Gastrocnemius medialis (tissue), 4 donors: ENCODE measurements at regions not wholly inside any gene's neighbourhood (a gene's known extent, or its start where the extent isn't known, plus 50 kb on each side); places are given as distances from the start of the nearest gene placed in this dataset.

Experiments
- ATAC-seq, 2 donors: fragments of 150-250 bp; one replicate each; pipeline ENCODE4 v1.9.1; 2016
- DNase-seq, 2 donors: peaks; one replicate each; pipeline ENCODE4 v3.0.0-alpha.2; 2019
- H3K27ac ChIP-seq, 4 donors: fragments of 200-600 bp; sonication (generic); 1 replicate in 1 of 4; 2 replicates in 3 of 4; pipeline ENCODE4 v1.5.1; 2016 to 2018; ENCODE audit warnings: mild to moderate bottlenecking in 2 of 4, moderate library complexity in 1 of 4
- H3K27me3 ChIP-seq, 3 donors: fragments of 200-600 bp; sonication (generic) in 2 of 3; 1 replicate in 1 of 3; 2 replicates in 2 of 3; pipeline versions ENCODE4 v1.5.1 to v1.6.0; 2016 to 2019; ENCODE audit warnings: mild to moderate bottlenecking in 1 of 3, moderate library complexity in 1 of 3
- H3K36me3 ChIP-seq, 2 donors: fragments of 200-600 bp; sonication (generic) in 1 of 2; one replicate each; pipeline ENCODE4 v1.5.1; 2017 to 2018
- H3K4me1 ChIP-seq, 2 donors: fragments of 200-600 bp; sonication (generic) in 1 of 2; one replicate each; pipeline ENCODE4 v1.5.1; 2016 to 2017; ENCODE audit warnings: mild to moderate bottlenecking in 2 of 2
- H3K4me3 ChIP-seq, 4 donors: fragments of 200-600 bp; sonication (generic) in 3 of 4; 1 replicate in 1 of 4; 2 replicates in 3 of 4; pipeline ENCODE4 v1.5.1; 2016 to 2019; ENCODE audit warnings: mild to moderate bottlenecking in 2 of 4
- H3K9me3 ChIP-seq, 3 donors: fragments of 200-600 bp; sonication (generic) in 2 of 3; 1 replicate in 1 of 3; 2 replicates in 2 of 3; pipeline ENCODE4 v1.5.1; 2016 to 2019
- POLR2A ChIP-seq, 2 donors: fragments of 450-650 bp; IDR thresholded peaks; one replicate each; pipeline ENCODE4 v1.6.1; 2017; ENCODE audit warnings: antibody characterized with exemption in 2 of 2, mild to moderate bottlenecking in 2 of 2, moderate library complexity in 2 of 2
- in situ Hi-C, 4 donors: fragments of 200-750 bp; cut with MboI; loops; one replicate each; pipeline versions ENCODE4 v1.15.0 to v1.8.0; 2017; ENCODE audit warnings: low sequenced_read_pairs in 4 of 4
- intact Hi-C: fragments of 100-400 bp; cut with DNase I; formaldehyde crosslinking; loops from one replicate; pipeline ENCODE4 v1.15.1; 2023; ENCODE audit warnings: low total_unique reads
- TF ChIP-seq, protein P1 (sequence below), 5 experiments: fragments of 450-650 bp in 3 of 5; fragments of 200-600 bp in 2 of 5; sonication (generic) in 2 of 5; IDR thresholded peaks in 4 of 5; conservative IDR thresholded peaks in 1 of 5; 1 replicate in 4 of 5; 2 replicates in 1 of 5; pipeline ENCODE4 v1.5.1; 2016 to 2019; ENCODE audit warnings: antibody characterized with exemption in 5 of 5, mild to moderate bottlenecking in 3 of 5, moderate library complexity in 3 of 5

DNA sequence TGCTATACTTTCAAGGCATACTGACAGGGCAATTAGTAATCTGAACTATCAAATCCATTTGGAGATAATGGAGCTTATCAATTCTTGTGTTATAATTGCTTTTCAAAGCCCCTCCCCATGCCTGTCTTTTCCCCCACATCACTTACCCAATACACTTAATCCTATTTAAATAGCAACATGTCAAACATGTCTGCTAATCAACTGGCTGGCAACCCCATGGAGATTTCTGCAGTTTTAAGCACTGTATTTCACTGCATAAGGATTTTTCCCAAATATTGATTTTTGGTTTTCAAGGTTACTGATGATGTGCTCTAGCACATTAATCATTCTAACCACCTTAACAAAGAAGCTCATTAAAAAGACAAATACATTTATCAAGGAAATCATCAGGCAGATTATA is 800.3 kb downstream of the PLA2G4A start:
- TF ChIP-seq, protein P1, sequence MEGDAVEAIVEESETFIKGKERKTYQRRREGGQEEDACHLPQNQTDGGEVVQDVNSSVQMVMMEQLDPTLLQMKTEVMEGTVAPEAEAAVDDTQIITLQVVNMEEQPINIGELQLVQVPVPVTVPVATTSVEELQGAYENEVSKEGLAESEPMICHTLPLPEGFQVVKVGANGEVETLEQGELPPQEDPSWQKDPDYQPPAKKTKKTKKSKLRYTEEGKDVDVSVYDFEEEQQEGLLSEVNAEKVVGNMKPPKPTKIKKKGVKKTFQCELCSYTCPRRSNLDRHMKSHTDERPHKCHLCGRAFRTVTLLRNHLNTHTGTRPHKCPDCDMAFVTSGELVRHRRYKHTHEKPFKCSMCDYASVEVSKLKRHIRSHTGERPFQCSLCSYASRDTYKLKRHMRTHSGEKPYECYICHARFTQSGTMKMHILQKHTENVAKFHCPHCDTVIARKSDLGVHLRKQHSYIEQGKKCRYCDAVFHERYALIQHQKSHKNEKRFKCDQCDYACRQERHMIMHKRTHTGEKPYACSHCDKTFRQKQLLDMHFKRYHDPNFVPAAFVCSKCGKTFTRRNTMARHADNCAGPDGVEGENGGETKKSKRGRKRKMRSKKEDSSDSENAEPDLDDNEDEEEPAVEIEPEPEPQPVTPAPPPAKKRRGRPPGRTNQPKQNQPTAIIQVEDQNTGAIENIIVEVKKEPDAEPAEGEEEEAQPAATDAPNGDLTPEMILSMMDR (IDR thresholded peaks at IDR 0.05 in 4 of 5, conservative IDR thresholded peaks at IDR 0.05 in 1 of 5), result no peak
- no peak for TF ChIP-seq POLR2A (IDR thresholded peaks at IDR 0.05)

DNA sequence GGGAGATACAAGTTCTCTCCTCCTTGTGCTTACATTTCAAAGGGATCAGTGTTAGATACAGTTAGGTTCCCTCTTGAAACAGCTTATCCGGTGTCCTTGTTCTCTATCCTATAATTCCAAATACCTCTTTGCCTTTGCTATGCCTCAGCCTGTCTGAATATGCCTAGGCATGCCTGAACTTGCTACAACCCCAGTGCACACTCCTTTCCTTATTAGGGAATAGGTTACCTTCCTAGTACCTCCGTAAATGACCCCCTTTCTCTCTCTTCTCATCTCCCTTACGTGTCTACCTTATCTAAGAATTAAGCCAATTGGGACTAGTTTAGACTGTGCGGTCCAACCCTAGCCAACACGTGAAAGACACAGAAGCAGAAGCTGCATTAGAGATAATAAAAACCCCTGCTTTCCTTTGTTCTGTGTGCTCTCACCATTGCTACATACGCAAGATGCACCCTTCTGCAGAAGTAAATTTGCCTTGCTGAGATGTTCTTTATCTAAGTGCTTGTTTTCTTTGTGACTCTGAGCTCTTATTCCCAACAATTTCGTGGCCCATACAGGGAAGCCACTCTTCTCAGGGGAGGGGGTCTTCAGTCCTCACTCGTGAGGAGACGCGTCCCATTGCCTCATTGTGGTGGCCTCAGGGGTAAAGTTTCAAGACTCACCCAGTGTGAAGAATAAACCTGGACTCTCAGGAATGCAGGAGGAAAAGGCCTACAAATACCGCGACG is 802.1 kb downstream of the PLA2G4A start:
- no peak overlapping the region for H3K27ac ChIP-seq
- TF ChIP-seq POLR2A (IDR thresholded peaks at IDR 0.05), result no peak
- TF ChIP-seq, protein P1 (IDR thresholded peaks at IDR 0.05 in 4 of 5, conservative IDR thresholded peaks at IDR 0.05 in 1 of 5), result no peak
- intact Hi-C loops, result no loop called here
- H3K9me3 ChIP-seq, result no peaks in the 10 kb centered on the region
- H3K4me3 ChIP-seq, result no peak overlapping the region
- DNase-seq, result no peak
- no peak for ATAC-seq
- no peaks in the 10 kb centered on the region for H3K36me3 ChIP-seq
- no peaks in the 10 kb centered on the region for H3K27me3 ChIP-seq
- H3K4me1 ChIP-seq, result no peaks in the 10 kb centered on the region
- in situ Hi-C loops, result no loop called here

More for the DNA sequence above, 800.3 kb downstream of the PLA2G4A start:
- H3K27me3 ChIP-seq, result no peaks in the 10 kb centered on the region
- H3K4me3 ChIP-seq, result no peak overlapping the region
- DNase-seq (no peak), ATAC-seq (no peak)
- intact Hi-C loops, result no loop called here
- H3K9me3 ChIP-seq, result no peaks in the 10 kb centered on the region
- H3K36me3 ChIP-seq, result no peaks in the 10 kb centered on the region
- H3K4me1 ChIP-seq, result no peaks in the 10 kb centered on the region
- in situ Hi-C loops, result no loop called here
- H3K27ac ChIP-seq, result no peak overlapping the region

- H3K9me3 ChIP-seq, result no peaks in the 10 kb centered on the region
- H3K27ac ChIP-seq, result no peak overlapping the region
- TF ChIP-seq, protein P1 (IDR thresholded peaks at IDR 0.05 in 4 of 5, conservative IDR thresholded peaks at IDR 0.05 in 1 of 5), result no peak
- TF ChIP-seq POLR2A (IDR thresholded peaks at IDR 0.05), result no peak
- no peaks in the 10 kb centered on the region for H3K36me3 ChIP-seq
- ATAC-seq, result no peak
- intact Hi-C loops, result no loop called here
- H3K27me3 ChIP-seq, result no peaks in the 10 kb centered on the region
- H3K4me3 ChIP-seq, result no peak overlapping the region
- DNase-seq, result no peak
- no peaks in the 10 kb centered on the region for H3K4me1 ChIP-seq
- in situ Hi-C loops, result no loop called here
Measured at GRCh38 chr1:187631381-187631675, 802.6 kb downstream of the PLA2G4A start.

DNA sequence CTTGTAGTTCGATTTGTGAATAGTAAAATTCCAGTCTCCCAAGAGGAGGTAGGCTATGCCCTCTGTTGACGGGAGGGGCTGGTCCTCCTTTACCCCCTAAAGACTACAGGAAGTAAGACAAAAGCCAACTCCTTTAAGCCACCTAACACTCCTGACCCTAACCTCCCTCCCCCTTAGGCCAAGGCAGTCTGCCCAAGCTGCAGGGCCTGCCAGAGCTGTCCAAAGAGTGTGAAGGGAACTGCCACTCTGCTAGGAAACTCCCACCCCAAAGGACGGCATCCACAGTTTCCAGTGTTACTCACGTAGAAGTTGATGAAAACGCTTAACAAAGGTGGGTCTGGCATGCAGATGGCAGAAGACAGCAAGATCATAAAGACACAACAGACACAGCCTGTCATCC is 803.2 kb downstream of the PLA2G4A start:
- DNase-seq, result no peak
- H3K9me3 ChIP-seq, result no peaks in the 10 kb centered on the region
- H3K4me3 ChIP-seq, result no peak overlapping the region
- TF ChIP-seq, protein P1 (IDR thresholded peaks at IDR 0.05 in 4 of 5, conservative IDR thresholded peaks at IDR 0.05 in 1 of 5), result no peak
- no peak for TF ChIP-seq POLR2A (IDR thresholded peaks at IDR 0.05)
- H3K27ac ChIP-seq, result no peak overlapping the region
- in situ Hi-C loops (no loop called here), intact Hi-C loops (no loop called here)
- ATAC-seq, result no peak
- no peaks in the 10 kb centered on the region for H3K27me3 ChIP-seq
- H3K4me1 ChIP-seq, result no peaks in the 10 kb centered on the region
- no peaks in the 10 kb centered on the region for H3K36me3 ChIP-seq

DNA sequence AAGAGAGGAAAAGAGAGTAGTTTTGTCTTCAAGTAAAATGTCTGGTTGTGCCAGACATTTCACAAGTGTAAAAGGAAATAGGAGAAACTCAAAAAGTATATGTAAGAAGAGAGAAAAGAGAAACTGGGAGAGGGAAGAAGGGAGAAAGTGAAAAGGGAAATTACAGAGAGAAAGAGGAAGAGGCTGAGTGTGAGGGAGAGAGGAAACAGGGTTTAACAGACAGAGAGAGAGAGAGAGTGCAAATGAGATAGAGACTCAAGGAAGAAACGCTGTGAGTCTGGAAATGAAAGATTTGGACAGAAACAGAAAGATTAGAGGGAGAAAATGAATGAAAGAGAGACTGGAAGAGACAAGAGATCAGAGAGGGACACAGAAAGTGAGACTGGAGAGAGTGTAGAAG is 806.2 kb downstream of the PLA2G4A start:
- Histone ChIP-seq H3K4me3 (no peak overlapping the region), H3K27me3 (no peaks in the 10 kb centered on the region), H3K4me1 (no peaks in the 10 kb centered on the region), H3K36me3 (no peaks in the 10 kb centered on the region), H3K27ac (no peak overlapping the region), H3K9me3 (no peaks in the 10 kb centered on the region)
- intact Hi-C loops (no loop called here), in situ Hi-C loops (no loop called here)
- ATAC-seq (no peak), DNase-seq (no peak)
- no peak for TF ChIP-seq POLR2A (IDR thresholded peaks at IDR 0.05)
